HG03442 (cell line): ENCODE measurements at regions not wholly inside any gene's neighbourhood (a gene's known extent, or its start where the extent isn't known, plus 50 kb on each side); places are given as distances from the start of the nearest gene placed in this dataset.

Experiments used
- ATAC-seq: cut with Tn5 transposase; IDR thresholded peaks from one replicate; pipeline ENCODE4 v1.9.1; 2021; ENCODE audit warnings: mild to moderate bottlenecking, moderate library complexity; ENCODE audit not compliant: unreplicated experiment

DNA sequence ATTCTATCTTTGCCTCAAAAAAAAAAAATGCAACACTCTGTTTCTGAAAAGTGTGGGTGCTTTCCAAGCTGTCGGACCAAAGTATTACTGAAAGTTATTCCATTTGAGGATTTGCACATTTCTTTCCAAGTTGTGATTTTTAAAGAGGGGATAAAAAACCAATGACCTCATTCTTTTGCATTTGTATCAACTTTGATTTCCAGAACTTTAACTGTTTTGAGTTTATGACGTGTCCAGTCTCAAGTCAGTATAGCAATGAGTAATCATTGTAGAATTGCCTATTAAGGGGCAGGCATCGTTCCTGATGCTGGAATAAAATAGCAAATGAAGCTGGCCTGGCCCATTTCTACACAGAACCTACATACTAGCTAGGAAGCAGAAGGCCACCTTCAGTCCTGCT is 229.6 kb upstream of the RBFOX1 start:
- no peak for ATAC-seq

DNA sequence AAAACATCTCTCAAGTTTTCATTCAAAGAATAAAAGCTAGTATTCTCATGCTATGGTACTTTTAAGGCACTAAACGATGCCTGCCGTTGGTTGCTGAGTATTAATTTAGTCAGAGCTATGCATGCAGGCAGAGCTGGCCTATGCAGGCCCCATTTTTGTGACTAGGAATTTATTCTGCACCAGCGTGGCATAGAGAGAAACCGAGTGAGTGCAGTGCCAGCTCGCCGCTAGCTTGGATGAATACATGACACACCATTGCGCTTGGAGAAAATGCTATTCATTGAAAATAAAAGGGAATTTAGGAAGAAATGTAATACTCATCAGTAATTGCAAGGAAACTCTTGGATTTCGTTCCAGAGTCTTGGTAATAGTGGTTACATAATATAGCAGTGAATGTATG is 231.6 kb upstream of the RBFOX1 start:
- ATAC-seq, result no peak

DNA sequence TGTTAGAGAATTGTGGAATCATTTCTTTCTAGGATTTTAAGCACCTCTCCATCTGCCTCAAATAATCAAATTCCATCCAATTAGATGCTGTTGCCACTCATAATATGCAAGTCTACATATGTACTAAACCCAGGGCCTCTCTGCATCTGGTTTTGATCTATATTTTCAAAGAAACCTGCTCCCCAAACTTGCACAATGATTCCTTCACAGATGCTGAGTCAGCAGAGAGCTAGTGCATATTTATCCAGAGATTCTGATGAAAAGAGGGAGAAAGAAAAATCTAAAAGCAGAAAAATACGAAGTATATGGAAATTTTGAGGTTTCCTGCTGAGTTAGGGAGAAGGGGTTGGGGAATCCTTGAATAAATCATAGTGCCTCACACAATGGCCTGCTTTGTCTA is 235.1 kb upstream of the RBFOX1 start:
- no peak for ATAC-seq

DNA sequence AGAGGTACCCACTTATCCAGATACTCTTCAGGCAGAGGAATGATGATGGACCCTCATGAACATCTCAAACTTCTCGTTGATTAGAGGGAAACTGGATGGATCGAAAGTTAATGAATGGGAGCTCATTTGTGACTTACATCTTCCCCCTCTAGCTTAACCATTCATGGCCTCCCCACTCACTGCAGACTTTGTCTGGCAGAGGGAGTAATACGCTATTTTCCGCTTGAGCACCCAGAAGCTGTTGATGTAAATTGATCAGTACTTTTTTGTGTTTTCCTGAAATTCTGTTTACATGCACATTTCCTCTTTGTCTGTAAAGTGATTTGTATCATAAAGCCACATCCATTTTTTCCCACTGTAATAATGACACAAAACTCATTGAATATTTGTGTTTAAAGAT is 239.1 kb upstream of the RBFOX1 start:
- ATAC-seq, result no peak

DNA sequence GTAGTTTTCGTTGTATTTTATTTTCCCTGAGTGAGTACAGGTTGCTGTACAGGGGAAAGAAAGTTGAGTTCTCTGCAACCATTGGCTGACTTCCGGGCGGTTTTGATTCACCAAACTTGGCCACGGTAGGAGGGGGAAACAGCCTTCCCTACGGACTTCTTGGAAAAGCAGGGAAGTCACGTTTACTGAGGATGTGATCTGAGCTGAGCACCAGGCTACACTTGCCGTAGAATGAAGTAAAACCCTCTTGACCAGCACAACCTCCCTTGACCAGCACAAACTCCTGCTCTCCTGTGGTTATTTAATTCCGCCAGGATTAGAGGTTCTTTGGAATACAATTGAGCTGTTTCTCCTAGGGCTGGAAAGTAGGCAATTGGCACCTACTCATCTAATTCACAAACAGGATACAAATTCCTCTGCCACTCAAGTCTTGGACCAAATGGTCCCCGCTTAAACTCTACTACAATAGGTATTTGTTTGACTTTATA is 242.0 kb upstream of the RBFOX1 start:
- ATAC-seq, result no peak

DNA sequence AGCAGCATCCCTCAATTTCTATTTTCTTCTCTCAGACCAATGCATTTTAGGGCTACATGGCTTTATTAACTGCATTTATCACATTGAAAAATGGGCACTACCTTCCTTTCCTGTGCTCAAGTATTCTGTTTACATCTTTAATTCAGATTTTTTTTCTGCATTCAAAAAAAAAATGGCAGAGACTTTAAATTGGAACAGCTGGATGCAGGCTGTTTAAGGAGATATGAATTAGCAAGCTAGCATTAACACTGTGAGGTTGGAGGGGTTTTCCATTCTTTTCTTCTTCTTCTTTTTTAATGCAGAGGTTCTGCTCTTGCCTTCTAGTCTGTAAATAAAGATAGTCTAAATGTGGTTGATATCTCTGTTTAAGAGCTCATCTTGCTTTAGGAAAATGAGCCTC is 242.9 kb upstream of the RBFOX1 start:
- no peak for ATAC-seq

DNA sequence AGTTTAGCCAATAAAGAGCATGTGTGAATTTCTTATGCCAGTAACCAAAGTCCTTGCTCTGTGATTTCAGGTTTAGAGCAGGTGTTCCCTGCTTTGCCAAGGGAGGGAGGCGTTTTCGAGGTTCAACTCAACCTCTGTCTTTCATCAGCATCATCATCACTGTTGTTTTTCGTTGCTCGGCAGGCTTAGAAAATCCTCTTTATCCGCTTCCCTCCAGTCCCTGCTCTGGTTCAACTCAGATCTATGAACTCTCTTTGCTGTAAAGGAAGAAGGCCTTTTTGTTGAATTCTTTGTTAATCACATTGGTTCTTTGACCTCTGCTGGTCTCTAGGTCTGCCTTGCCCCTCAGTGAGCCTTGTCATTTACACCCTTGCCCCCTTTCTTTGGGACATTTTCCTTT is 243.9 kb upstream of the RBFOX1 start:
- no peak for ATAC-seq

DNA sequence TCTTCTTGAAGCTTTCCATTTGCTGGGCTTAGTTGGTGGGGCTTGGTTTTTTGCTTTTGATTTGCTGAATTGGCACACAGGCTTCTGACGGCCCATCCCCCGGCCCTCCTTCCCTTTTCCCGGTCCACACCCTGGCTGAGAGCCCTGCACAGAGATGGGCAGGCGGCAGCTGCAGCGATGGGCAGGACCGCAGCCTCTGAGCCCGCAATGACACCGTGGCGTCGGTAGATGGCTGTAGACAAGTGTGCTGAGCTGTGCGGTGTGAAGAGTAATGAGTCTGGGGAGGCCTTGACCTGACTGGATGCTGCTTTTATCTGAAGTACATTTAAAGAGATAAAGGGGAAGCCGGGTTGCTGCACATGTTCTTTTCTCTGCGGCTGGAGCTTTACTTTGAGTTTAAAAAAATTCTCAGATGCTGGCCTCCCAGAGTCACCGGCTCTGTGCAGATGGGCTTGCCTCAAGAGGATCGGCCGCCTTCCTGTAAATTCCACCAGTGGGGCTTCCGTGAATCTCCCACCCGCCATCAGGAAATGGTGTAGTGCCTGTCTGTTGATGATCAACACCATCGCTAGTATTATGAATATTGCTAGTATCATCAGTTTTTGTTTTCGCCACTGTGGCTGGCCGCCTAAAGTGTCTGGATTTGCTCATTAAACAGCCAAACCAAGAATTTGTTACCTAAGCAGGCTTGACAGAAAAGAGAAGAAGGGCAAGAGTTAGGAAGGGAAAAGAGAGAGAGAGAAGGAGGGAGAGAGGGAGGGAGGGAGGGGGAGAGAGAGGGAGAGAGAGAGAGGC is 245.6 kb upstream of the RBFOX1 start:
- ATAC-seq, result no peak

DNA sequence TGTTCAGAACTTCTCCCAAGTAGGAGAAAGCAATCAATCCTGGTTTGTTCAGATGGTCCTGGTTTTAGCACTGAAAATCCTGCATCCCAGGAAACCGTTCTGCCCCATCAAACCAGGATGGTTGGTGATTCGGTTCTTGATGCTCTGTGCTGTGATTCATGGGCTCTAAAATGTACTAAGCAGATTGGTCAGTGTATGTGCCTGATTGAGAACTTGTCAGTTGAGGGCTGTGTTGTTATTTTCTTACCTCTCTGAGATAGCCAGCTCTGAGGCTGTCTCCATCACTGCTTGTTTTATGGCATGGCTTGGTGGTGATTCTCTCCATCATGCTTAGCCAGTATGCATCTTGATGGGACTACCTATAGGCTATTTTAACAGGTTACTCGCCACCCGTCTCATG is 246.9 kb upstream of the RBFOX1 start:
- no peak for ATAC-seq

DNA sequence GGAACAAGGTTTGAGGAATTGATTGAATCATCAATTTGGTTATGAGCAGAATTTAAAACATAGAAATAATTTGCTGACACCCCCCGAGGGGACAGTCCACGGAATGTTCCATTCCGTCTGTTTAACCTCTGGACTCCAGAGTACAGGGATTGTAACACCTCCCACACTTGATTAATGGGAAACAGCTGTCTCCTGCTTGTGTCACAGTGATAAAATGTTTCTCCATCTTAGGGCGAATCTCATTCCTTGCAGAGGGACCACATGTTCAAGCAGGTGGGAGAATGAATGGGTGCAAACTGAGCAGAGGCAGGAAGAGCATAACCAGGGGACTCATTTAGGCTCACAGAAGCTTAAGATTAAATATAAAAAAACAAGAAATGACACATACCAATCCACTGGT is 249.5 kb upstream of the RBFOX1 start:
- no peak for ATAC-seq

DNA sequence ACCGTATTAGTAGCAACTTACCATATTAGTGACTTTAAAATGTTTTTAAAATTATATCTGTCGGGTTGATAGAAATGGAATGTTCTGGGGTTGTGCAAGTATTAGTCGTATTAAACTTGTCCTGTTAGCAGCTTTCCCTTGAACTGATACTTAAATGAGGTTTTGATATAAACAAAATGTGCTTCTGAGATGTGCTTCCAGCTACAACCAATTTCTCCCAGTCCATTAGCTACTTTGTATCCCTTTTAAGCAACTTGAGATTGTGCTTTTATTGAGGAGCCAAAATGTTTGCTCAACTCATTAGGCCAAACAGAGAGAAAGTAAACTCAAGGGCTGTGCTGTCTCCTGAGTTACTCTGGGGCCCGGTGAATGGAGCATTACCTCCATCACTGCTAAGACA is 255.0 kb upstream of the RBFOX1 start:
- ATAC-seq, result no peak

DNA sequence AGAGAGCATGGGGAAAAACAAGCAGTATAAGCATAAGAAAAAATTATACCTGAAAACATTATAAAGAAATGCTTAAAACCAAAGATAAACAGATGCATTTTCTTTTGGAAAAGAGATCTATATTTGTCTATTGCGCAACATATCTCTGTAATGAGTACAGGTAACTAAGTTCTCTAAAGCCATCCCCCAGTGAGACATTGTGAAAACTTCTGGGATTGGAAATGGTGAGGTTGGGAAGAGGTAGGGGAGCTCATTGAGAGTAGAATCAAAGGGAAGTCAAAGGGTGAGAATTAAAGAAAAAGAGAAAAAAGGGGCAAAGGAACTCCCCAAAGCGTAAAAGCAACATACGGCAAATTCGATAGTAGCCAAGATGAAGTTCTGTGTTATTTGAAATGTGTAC is 257.9 kb upstream of the RBFOX1 start:
- ATAC-seq, result no peak

DNA sequence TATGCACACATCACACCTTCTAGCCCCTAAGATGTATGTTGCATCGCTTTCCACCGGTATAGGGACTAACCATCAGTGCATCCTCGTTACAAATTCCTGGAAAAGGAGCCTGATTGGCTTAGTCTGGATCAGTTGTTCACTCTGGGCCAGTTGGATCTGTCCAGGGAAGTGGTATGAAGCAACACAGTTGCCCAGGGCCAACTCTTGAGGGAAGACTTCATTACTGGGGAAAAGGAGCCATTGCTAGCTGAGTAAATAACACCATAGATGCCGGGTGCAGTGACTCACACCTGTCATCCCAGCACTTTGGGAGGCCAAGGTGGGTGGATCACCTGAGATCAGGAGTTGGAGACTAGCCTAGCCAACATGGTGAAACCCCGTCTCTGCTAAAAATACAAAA is 275.2 kb upstream of the RBFOX1 start:
- no peak for ATAC-seq

DNA sequence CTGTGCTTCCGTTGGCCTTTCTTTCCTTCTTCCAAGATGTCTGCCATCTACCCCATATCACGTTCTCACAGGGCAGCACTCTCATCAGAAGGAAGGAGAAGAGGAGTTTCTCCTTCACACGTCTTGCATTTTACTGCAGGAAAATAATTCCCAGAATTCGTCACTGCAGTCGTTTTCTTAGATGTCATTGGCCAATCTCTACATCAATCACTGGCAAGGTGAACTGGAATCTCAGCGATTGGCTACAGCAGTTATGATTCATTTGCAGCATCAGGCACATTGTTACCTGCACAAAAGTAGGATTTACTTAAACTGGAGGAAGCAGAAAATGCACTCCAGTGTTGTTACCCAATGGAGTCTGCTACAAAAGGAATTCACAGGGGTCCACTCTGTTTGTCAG is 277.2 kb upstream of the RBFOX1 start:
- no peak for ATAC-seq

DNA sequence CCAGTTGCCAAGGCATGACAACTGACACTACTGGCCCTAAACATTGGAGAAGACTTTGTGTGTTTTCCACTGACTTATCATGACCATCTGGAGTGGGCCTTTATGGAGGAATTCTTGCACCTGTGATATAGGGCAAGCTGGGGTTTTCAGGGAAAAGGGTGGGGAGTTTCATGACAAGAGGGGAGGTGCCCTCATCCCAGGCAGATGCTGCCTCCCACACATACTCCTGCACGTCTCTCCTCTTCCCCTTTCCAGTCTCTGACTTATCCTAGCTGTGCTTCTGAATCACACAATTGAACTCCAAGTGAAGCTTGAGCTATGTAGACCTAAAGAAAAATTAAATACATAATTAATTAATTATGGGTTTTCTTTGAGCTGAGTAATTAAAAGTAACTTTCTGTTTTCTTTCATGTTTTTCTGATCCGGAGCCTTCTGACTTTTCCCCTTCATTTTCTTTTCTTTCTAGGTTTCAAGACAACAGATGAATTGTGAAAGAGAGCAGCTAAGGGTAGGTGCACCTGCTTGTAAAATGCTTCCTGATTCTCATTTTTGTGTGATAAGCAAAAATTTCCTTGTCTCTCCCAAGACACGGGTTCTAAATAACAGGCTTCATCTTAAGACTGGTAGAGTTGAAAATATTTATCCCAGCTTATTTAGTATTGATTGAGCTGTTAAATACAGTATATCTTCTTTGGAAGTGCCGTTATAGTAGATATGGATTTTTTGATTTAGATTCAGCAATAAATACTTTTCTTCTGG is 280.9 kb upstream of the RBFOX1 start:
- ATAC-seq, result no peak

DNA sequence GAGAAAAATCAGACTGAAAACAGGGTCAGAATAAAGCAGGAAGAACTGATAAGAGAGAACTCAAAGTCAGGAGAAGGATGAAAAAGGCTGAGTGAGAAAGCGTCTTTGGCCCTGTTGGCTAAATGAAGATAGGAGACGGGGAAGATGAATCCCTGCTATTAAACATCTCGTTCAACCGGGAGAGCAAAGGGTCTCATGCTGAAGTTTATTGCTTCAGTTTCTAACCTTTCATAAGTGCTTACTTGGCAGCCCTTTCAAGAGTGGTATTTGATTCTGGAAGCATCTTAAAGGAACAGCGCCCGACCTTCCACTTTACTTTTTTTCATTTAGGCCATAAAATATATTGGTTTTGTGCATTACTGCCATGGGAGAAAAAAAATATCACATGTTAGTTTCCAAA is 288.3 kb upstream of the RBFOX1 start:
- no peak for ATAC-seq

DNA sequence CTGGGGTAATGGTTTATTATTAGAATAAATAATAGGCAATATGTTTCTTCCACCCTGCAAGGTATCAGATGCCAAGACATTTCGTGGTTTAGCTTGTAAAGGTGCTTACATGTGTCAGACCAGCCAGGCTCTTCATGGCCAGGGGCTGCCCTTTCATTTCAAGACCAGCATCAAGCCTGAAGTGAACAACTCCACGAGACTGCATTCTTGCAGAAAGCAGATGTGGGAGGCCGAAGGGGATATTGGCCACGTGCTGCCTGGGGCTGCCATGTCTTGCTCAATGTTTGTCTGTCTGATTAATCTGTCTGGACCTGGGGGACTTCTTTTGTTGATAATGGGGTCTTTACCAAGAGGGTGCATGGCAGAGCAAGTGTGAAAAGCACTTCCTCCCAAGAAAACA is 294.2 kb upstream of the RBFOX1 start:
- no peak for ATAC-seq

DNA sequence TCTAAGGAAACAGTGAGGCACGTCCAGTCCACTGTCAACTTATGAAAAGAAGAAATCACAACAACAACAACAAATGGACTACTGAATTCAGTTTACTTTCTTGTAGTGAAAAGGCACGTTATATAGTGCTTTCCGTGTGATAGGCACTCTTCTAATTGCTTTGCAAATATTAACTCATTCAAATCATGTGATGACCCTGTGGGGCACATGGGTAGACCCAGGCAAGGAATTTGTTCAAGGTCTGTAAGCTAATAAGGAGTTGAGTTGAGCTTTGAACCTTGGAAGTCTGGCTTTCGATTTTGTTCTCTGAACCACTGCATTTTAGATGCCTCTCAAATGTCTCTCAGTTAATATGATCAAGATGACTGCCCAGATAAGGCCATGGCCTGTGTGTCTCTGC is 295.1 kb upstream of the RBFOX1 start:
- no peak for ATAC-seq

DNA sequence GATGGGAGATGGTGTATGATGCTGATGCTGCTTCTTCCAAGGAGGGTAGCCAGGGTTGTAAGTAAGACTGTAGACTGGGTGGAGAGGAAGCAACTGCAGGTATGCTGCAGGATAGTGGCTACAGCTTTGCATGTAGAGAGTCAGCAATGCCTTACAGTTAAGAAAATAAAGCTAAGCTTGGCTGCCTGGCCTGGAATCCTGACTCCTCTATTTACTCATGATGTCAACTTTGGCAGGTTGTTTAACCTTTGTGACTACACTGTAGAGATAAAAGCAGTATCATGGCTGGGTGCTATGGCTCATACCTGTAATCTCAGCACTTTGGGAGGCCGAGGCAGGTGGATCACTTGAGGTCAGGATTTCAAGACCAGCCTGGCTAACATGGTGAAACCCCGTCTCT is 301.6 kb upstream of the RBFOX1 start:
- ATAC-seq, result no peak

DNA sequence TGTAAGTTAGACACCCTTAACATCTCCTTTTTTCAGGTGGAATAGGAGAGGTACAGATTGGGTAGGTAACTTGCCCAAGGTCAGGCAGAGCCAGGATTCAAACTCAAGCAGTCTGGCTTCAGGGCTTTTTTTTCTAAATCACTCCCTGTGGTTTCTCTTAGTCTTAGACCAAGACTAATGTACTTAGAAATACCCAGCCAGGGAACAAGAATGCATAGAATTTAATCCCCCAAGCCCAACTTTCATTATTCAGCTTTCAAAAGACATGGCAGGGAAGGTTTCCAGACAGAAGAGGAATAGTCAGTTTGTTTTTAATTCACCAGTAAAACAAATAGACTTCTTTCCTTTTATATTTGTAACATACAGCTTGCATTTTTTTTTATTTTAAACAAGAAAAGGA is 305.2 kb upstream of the RBFOX1 start:
- no peak for ATAC-seq

DNA sequence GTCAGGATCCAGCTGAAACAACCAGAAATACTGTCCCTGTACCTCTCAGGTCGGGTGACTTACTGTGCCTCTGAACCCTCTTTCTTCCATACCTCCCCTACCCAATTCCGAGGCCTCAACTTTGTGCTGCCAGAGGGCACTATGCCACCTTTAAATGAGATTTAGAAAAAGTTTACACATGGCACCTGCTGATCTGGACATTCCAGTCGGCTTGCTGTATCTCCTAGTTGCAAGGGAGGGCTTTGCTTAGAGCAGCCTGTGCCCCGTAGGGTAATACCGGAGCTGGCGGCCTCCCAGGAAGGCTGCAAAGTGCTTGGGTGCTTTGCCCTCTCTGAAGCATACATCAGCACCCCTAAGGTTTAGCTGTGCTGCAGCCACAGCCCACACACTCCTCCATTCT is 306.0 kb upstream of the RBFOX1 start:
- ATAC-seq, result no peak

DNA sequence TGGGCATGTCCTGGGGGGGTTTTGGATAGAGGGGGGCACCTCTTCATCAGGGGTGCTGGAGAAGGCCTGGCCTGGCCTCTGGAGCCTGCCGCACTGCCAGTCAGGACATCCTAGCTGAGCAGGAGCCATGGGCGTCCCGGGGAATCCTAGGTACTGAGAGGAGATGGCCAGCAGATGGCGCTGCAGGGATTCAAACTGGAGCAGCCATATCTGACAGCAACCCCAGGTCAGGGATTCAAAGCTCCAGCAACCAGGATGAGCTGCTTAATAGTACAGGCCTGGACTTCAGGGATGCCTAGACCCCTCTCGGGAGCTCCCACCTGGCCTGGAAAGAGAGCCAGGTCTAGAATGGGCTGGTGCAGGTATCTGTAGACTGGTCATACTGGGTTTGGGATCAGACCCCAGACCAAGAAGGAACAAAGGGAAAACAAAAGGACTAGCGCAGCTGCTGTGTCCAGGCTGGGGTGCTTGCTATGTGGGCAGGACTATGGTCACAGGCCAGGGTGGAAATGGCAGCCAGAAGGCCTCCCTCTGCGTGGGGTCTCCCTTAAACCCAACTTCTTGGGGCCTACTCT is 306.9 kb upstream of the RBFOX1 start:
- ATAC-seq, result no peak
